GM12873 (cell line): ENCODE measurements at regions not wholly inside any gene's neighbourhood (a gene's known extent, or its start where the extent isn't known, plus 50 kb on each side); places are given as distances from the start of the nearest gene placed in this dataset.

Source experiments
- CTCF ChIP-seq: IDR thresholded peaks from 2 replicates; pipeline ENCODE4 v1.5.1; 2012; ENCODE audit warnings: low read depth, mild to moderate bottlenecking, moderate library complexity, low read length, control low read depth; ENCODE audit not compliant: insufficient read depth; ENCODE audit errors: missing control alignments

- no peak for TF ChIP-seq CTCF
Measured at GRCh38 chr4:153973942-153974341, 185.1 kb upstream of the SFRP2 start.

GRCh38 chr4:153971899-153972298 is 183.0 kb upstream of the SFRP2 start:
- TF ChIP-seq CTCF = no peak

GRCh38 chr4:153970169-153970568 is 181.3 kb upstream of the SFRP2 start:
- no peak for TF ChIP-seq CTCF

- no peak for TF ChIP-seq CTCF
Measured at GRCh38 chr4:153969542-153969941, 180.7 kb upstream of the SFRP2 start.

- TF ChIP-seq CTCF = no peak
Measured at GRCh38 chr4:153966641-153967040, 177.8 kb upstream of the SFRP2 start.

- TF ChIP-seq CTCF = no peak
Measured at GRCh38 chr4:153963216-153963615, 174.3 kb upstream of the SFRP2 start.

- TF ChIP-seq CTCF = no peak
Measured at GRCh38 chr4:153962311-153963039, 173.6 kb upstream of the SFRP2 start.
